GM12891 (cell line): ENCODE measurements at regions not wholly inside any gene's neighbourhood (a gene's known extent, or its start where the extent isn't known, plus 50 kb on each side); places are given as distances from the start of the nearest gene placed in this dataset.

Experiments
- DNase-seq: peaks from one replicate; pipeline ENCODE4 v3.0.0; 2011; ENCODE audit warnings: low spot score; ENCODE audit not compliant: insufficient read length
- FAIRE-seq: peaks from 2 replicates; lab custom pipeline; 2011; peaks lifted over from hg19 to GRCh38; lab: Jason Lieb, UNC
- PAX5 ChIP-seq: IDR thresholded peaks from 2 replicates; pipeline ENCODE4 v1.6.1; 2011; ENCODE audit warnings: low read length, moderate library complexity, mild to moderate bottlenecking; ENCODE audit not compliant: insufficient read depth, severe bottlenecking
- POLR2A ChIP-seq: IDR thresholded peaks from 2 replicates; pipeline ENCODE4 v1.6.1; 2011; ENCODE audit warnings: low read depth, low read length, control low read depth
- POLR2AphosphoS5 ChIP-seq: IDR thresholded peaks from 2 replicates; pipeline ENCODE4 v1.6.1; 2011; ENCODE audit warnings: low read depth, low read length, control low read depth
- POU2F2 ChIP-seq: IDR thresholded peaks from 2 replicates; pipeline ENCODE4 v1.6.1; 2011; ENCODE audit warnings: low read depth, mild to moderate bottlenecking, control low read depth, low read length, moderate library complexity
- SPI1 ChIP-seq: IDR thresholded peaks from 2 replicates; pipeline ENCODE4 v1.6.1; 2011; ENCODE audit warnings: low read depth, low read length, control low read depth
- TAF1 ChIP-seq: IDR thresholded peaks from 2 replicates; pipeline ENCODE4 v1.6.1; 2011; ENCODE audit warnings: low read depth, low read length, control low read depth

DNA sequence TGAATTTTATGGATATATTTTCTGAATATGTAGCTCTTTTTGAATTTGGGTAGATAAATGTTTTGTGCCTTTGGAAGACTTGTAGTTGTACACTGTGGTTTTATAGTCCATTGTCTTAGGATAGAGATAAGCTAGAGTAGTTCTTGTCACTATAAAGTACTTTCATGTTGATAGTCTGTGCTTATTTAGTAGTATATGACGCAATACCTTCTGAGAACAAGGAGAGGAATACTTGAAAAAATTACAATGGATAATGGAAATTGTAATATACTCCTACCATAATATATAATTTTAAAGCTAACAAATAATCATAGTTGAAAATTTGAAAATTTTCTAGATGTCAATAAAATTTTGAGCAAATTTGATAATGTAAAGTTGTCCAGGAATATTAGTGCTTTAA, 664.0 kb downstream of the TLE4 start:
- no peak for FAIRE-seq
- DNase-seq = no peak
- TF ChIP-seq POU2F2 = no peak
- TF ChIP-seq POLR2A = no peak
- TF ChIP-seq PAX5 = no peak
- no peak for TF ChIP-seq TAF1
- no peak for TF ChIP-seq POLR2AphosphoS5
- TF ChIP-seq SPI1 = no peak

DNA sequence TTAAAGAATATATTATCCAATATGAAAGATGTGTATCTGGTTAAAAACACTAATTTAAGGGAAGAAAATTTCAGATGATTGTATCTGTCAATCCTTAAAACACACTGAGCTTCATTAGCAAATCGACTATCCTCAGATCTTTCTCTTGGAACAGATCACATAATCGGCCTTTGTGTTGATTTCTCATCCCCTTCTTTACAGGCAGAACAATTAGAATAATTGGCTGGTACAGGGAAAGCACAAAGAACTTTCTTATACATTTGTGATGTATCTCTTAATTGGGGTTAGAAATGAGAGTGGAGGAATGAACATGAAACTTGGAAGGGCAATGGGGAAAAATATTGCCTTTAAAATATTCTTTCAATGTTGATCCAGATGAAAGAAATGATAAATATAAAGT, 662.1 kb downstream of the TLE4 start:
- DNase-seq (no peak), FAIRE-seq (no peak)
- TF ChIP-seq SPI1 (no peak), POLR2AphosphoS5 (no peak), POU2F2 (no peak), PAX5 (no peak), TAF1 (no peak), POLR2A (no peak)

DNA sequence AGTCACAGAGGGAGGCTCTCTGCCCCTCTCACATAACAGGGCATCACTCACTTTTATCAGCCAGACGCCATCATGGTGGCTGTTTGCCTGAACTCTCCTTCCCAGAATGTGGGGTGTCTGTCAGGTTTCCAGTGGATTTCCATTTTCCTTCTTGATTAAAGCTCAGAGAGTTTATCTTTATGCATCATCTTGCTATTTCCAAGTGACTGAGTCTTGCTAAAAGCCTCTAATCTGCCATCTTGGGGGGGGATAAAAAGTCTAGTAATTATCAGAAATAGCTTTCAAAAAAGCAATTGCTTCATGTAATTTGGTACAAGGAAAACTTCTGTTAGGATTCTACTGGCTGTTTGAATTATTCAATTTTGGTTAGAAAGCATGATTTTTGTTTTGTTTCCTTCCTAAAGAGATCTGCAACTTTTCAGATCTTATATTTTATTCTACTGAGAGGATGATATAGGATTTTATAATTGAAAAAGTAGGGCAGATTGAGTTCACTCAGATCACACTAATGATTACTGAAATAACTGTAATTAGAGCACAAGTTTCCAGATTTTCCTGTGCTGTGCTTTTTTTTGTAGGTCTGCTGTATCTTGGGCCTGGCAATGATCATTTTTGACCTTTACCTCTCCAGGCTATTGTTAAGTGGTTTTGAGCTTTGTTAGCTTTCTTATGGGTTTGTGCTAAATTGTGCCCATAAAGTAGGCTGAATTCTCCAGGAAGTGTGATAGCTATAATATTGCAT, 661.5 kb downstream of the TLE4 start:
- FAIRE-seq (no peak), DNase-seq (no peak)
- TF ChIP-seq PAX5 = no peak
- no peak for TF ChIP-seq SPI1
- TF ChIP-seq POLR2A = no peak
- TF ChIP-seq POU2F2 = no peak
- TF ChIP-seq POLR2AphosphoS5 = no peak
- no peak for TF ChIP-seq TAF1

DNA sequence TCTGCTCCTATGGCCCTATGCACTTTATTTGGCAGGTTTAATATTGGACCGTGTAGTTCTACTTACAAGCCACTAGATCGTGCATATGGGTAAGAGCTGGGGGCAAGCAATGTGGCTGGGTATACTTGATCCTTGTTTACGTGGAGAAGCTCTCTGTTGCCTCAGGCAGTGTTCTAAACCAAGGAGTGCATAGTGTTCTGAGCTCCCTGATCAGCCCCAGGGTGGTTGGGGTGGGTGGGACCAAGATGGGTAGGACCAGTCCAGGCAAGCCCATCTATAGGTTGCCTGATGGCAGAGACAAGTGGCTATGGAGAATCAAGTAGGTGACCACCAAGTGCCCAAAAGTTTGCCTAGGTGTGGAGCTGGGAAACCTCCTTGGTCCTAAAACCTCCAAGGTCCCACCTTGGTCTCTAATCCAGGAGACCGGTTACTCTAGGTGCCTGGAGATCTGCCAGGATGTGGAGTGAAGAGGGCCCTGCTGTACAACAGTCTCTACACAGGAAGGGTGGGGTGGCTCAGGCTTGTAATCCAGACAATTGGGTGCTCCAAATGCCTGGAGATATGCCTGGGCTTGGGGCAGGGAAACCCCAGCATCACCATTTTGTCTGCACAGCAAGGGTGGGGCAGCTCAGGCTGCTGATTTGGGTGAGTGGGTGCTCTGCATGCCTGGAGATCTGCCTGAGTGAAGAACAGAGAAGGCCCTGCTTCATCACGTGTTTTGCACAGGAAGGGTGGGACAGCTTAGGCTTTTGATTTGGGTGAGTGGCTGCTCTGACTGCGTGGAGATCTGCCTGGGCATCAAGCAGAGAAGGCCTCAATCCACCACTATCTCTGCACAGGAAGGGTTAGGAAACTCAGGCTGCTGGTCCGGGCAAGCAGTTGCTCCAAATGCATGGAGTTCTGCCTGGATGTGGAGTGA, 659.8 kb downstream of the TLE4 start:
- DNase-seq = no peak
- TF ChIP-seq POLR2AphosphoS5 = no peak
- no peak for TF ChIP-seq PAX5
- TF ChIP-seq POLR2A = no peak
- no peak for FAIRE-seq

DNA sequence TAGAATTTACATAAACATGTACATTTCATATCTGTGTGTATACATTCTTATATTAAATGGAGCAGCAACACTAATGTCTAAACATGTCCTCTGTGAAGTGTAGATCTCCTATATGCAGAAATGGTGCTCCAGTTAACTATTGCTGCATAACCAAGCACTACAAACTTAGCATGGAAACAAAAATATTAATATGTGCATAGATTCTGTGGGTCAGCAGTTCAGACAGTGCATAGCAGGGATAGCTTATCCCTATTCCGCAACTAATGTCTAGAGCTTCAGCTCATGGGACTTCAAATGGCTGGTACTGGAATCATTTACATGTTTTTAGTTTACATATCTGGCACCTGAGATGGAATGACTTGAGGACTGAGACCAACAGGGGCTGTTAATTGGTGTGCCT, 652.1 kb downstream of the TLE4 start:
- FAIRE-seq (no peak), DNase-seq (no peak)
- TF ChIP-seq POU2F2 (no peak), POLR2AphosphoS5 (no peak), TAF1 (no peak), PAX5 (no peak), POLR2A (no peak), SPI1 (no peak)

DNA sequence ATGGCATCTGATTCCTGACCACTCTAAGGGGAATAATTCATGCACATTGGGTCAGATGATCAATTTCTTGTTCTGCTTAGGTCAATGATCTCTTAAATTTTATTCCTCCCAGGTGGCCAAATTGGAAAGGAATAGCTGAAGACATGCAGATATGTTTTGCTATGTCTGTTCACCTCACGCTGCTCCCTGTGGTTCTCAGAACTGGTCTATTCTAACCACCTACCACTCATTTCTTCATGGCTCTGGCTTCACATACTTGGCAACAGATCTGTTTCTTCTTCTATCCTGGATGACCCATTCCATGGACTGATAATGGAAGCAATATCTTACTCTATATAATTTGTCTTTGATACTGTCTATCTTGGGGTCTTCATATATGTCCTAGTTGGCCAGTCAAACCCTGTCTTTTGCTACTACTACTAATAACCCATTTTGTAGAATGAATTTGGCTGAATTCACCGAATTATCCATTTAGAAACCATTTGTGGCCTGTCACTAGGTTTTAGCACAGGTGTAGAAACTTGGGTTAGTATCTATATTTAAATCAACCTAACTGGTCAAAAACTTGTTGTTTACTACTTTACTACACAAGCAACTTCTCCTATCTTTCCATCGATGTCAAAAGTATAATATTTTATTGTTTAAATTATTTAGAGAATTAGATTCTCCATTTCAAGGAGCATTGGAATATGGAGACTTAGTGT, 650.9 kb downstream of the TLE4 start:
- FAIRE-seq = no peak
- TF ChIP-seq TAF1 (no peak), POLR2AphosphoS5 (no peak), POU2F2 (no peak), POLR2A (no peak), SPI1 (no peak), PAX5 (no peak)

DNA sequence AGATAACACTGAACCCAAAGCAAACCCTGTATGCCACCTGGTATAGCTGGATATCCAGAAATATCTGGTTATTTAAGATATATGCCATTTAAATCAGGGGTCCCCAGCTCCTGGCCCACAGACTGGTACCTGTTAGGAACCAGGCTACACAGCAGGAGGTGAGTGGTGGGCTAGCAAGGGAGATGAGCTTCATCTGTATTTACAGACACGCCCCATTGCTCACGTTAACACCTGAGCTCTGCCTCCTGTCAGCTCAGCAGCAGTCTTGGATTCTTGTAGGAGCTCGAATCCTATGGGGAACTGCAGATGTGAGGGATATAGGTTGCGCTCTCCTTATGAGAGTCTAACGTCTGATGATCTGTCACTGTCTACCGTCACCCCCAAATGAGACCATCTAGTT, 646.6 kb downstream of the TLE4 start:
- DNase-seq (no peak), FAIRE-seq (no peak)
- TF ChIP-seq SPI1 = no peak
- TF ChIP-seq TAF1 = no peak
- TF ChIP-seq POU2F2 = no peak
- no peak for TF ChIP-seq PAX5
- no peak for TF ChIP-seq POLR2AphosphoS5
- TF ChIP-seq POLR2A = no peak

More for the DNA sequence above, 650.9 kb downstream of the TLE4 start:
- no peak for DNase-seq

DNA sequence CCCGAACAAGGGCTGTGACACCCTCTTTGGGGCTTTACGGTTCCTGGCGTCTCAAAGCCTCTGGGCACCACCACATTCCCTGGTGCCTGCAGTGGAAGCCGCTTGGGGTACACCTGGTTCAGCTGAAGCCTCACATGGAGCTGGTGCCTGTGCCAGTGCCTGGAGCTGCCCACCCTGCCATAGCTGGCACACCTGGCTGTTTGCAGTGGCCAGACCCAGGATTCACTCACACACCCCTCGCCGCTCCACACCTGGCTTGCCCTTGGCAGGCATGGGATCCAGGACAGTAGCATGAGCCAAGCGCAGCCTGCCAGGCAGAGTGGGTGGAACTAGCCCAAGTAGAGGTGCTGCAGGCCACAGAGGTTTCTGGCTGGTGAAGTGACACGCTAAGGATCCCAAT, 641.8 kb downstream of the TLE4 start:
- FAIRE-seq = no peak
- DNase-seq = no peak
- TF ChIP-seq POLR2AphosphoS5 = no peak
- no peak for TF ChIP-seq POU2F2
- TF ChIP-seq PAX5 = no peak
- TF ChIP-seq POLR2A = no peak
- TF ChIP-seq SPI1 = no peak
- TF ChIP-seq TAF1 = no peak

DNA sequence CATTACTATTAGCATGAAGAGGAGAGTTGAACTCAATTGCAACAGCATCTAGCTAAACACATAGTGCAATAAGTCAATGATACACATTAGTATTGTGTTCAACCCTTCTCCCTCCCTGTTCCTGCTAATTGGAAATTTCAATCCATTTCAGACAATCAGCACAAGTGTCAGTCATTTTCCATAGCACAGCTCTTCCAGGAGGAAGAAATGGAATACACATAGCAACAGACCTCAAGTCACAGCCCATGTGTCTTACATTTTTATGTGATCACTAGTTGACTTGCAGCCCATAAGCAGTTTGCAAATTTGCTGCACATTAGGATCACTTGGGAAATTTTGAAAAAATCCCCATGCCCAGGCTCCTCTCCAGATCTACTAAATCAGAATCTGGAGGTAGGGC, 636.9 kb downstream of the TLE4 start:
- DNase-seq = no peak
- no peak for FAIRE-seq
- TF ChIP-seq POLR2AphosphoS5 (no peak), POLR2A (no peak), TAF1 (no peak)
